DOHH2 (cell line): ENCODE measurements at regions not wholly inside any gene's neighbourhood (a gene's known extent, or its start where the extent isn't known, plus 50 kb on each side); places are given as distances from the start of the nearest gene placed in this dataset.

ENCODE experiments used
- CTCF ChIP-seq: fragments of 200-600 bp; sonication (generic); IDR thresholded peaks from one replicate; pipeline ENCODE4 v1.5.1; 2014; ENCODE audit warnings: antibody characterized with exemption, mild to moderate bottlenecking, low read depth, low read length; ENCODE audit not compliant: poor library complexity, severe bottlenecking
- EZH2phosphoT487 ChIP-seq: fragments of 200-600 bp; sonication (generic); IDR thresholded peaks from 2 replicates; pipeline ENCODE4 v1.6.1; 2017; ENCODE audit warnings: borderline replicate concordance, mild to moderate bottlenecking, antibody characterized with exemption, low read length, moderate library complexity, mixed read lengths

- TF ChIP-seq CTCF, result no peak
- TF ChIP-seq EZH2phosphoT487, result no peak
Observed at GRCh38 chr12:30016540-30017055, 232.9 kb upstream of the TMTC1 start.
